Neural progenitor cell (in vitro differentiated cells): ENCODE measurements at regions not wholly inside any gene's neighbourhood (a gene's known extent, or its start where the extent isn't known, plus 50 kb on each side); places are given as distances from the start of the nearest gene placed in this dataset.

ENCODE experiments used
- EZH2phosphoT487 ChIP-seq: fragments of 200-600 bp; sonication (generic); IDR thresholded peaks from 2 replicates; pipeline ENCODE4 v1.6.1; 2017; ENCODE audit warnings: antibody characterized with exemption
- TF ChIP-seq, protein P1 (sequence below): fragments of 200-600 bp; sonication (generic); IDR thresholded peaks from 2 replicates; pipeline ENCODE4 v1.5.1; 2017; ENCODE audit warnings: antibody characterized with exemption, mild to moderate bottlenecking

GRCh38 chr14:54209511-54210250 lies 187.1 kb upstream of the CDKN3 start:
- TF ChIP-seq, protein P1, sequence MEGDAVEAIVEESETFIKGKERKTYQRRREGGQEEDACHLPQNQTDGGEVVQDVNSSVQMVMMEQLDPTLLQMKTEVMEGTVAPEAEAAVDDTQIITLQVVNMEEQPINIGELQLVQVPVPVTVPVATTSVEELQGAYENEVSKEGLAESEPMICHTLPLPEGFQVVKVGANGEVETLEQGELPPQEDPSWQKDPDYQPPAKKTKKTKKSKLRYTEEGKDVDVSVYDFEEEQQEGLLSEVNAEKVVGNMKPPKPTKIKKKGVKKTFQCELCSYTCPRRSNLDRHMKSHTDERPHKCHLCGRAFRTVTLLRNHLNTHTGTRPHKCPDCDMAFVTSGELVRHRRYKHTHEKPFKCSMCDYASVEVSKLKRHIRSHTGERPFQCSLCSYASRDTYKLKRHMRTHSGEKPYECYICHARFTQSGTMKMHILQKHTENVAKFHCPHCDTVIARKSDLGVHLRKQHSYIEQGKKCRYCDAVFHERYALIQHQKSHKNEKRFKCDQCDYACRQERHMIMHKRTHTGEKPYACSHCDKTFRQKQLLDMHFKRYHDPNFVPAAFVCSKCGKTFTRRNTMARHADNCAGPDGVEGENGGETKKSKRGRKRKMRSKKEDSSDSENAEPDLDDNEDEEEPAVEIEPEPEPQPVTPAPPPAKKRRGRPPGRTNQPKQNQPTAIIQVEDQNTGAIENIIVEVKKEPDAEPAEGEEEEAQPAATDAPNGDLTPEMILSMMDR, result no peak
- no peak for TF ChIP-seq EZH2phosphoT487
